PC-3 (cell line): ENCODE measurements at regions not wholly inside any gene's neighbourhood (a gene's known extent, or its start where the extent isn't known, plus 50 kb on each side); places are given as distances from the start of the nearest gene placed in this dataset.
"Not testable (repeated sequence)": the region's sequence is repeated elsewhere in the genome, so short reads cannot be mapped to it uniquely, and the experiment has no call there.

Source experiments
- ATAC-seq: fragments of 200-7000 bp; cut with Tn5 transposase; 2 replicates; pipeline ENCODE4 v1.9.1; 2020; ENCODE audit warnings: mild to moderate bottlenecking, moderate library complexity
- BruUV-seq: library from RNA; stranded (reverse); fragments of 400-500 nt; replicated peaks from 2 replicates; lab custom pipeline; 2021; lab: Mats Ljungman, UMichigan
- CTCF ChIA-PET: fragments of 300-600 bp; sonication (Branson Sonifier 250); formaldehyde crosslinking; loops from one replicate; lab custom pipeline; 2022; ENCODE audit warnings: antibody characterized with exemption; lab: Charles Lee
- POLR2A ChIA-PET: fragments of 300-600 bp; sonication (Branson Sonifier 250); formaldehyde crosslinking; loops from one replicate; lab custom pipeline; 2022; ENCODE audit warnings: antibody characterized with exemption; ENCODE audit not compliant: unreplicated experiment; lab: Charles Lee
- DNase-seq: peaks from one replicate; pipeline ENCODE4 v3.0.0-alpha.2; 2015
- H2AFZ ChIP-seq: fragments of 300-600 bp; sonication (generic); 2 replicates; pipeline ENCODE4 v1.6.0; 2016; ENCODE audit warnings: antibody characterized with exemption, low read length
- H3F3A ChIP-seq: fragments of 300-600 bp; sonication (generic); one replicate; pipeline ENCODE4 v1.6.0; 2017; ENCODE audit warnings: antibody characterized with exemption, low read length, control low read depth, mild to moderate bottlenecking; ENCODE audit not compliant: unreplicated experiment
- H3K27ac ChIP-seq: fragments of 300-600 bp; sonication (generic); 2 replicates; pipeline ENCODE4 v1.5.1; 2016; ENCODE audit warnings: mild to moderate bottlenecking, low read length
- H3K27me3 ChIP-seq: fragments of 300-600 bp; sonication (generic); 2 replicates; pipeline ENCODE4 v1.6.1; 2016; ENCODE audit warnings: low read length, mixed read lengths
- H3K36me3 ChIP-seq: fragments of 300-600 bp; sonication (generic); 2 replicates; pipeline ENCODE4 v1.6.1; 2016; ENCODE audit warnings: low read depth, mixed run types, low read length, mixed read lengths
- H3K4me1 ChIP-seq: fragments of 300-600 bp; sonication (generic); 2 replicates; pipeline ENCODE4 v1.5.1; 2016; ENCODE audit warnings: low read length; ENCODE audit not compliant: insufficient read depth
- H3K4me2 ChIP-seq: fragments of 300-600 bp; sonication (generic); 2 replicates; pipeline ENCODE4 v1.6.0; 2016; ENCODE audit warnings: low read length
- H3K4me3 ChIP-seq: fragments of 300-600 bp; sonication (generic); 2 replicates; pipeline ENCODE4 v1.5.1; 2016; ENCODE audit warnings: mild to moderate bottlenecking, low read length, mixed read lengths
- H3K79me2 ChIP-seq: fragments of 300-600 bp; sonication (generic); 2 replicates; pipeline ENCODE4 v1.6.1; 2017; ENCODE audit warnings: low read length, mixed read lengths
- H3K9ac ChIP-seq: fragments of 300-600 bp; sonication (generic); 2 replicates; pipeline ENCODE4 v1.6.0; 2016; ENCODE audit warnings: mild to moderate bottlenecking, low read length
- H3K9me2 ChIP-seq: fragments of 300-600 bp; sonication (generic); replicated peaks from 2 replicates; pipeline ENCODE4 v1.6.1; 2016; ENCODE audit warnings: mixed run types, low read length, mixed read lengths
- H3K9me3 ChIP-seq: fragments of 300-600 bp; sonication (generic); 2 replicates; pipeline ENCODE4 v1.6.1; 2016; ENCODE audit warnings: low read length, mixed read lengths
- H4K20me1 ChIP-seq: fragments of 300-600 bp; sonication (generic); 2 replicates; pipeline ENCODE4 v1.6.1; 2016; ENCODE audit warnings: low read length, mixed read lengths
- intact Hi-C: fragments of 100-400 bp; cut with micrococcal nuclease; formaldehyde crosslinking; loops from 2 replicates; pipeline ENCODE4 v1.9.0; 2023

- H3K4me3 ChIP-seq, H3K79me2 ChIP-seq, H4K20me1 ChIP-seq, H3K27me3 ChIP-seq, H2AFZ ChIP-seq, H3F3A ChIP-seq, H3K9me3 ChIP-seq, intact Hi-C loops, H3K9me2 ChIP-seq, DNase-seq, H3K4me1 ChIP-seq, CTCF ChIA-PET, H3K27ac ChIP-seq, H3K9ac ChIP-seq, H3K36me3 ChIP-seq, BruUV-seq, H3K4me2 ChIP-seq, POLR2A ChIA-PET: not testable (repeated sequence)
- peak; percentile 87 for ATAC-seq
Measured at GRCh38 chr1:144715866-144716265, 123.2 kb downstream of the PPIAL4F start.
